SU-DHL-6 (cell line): ENCODE measurements at regions not wholly inside any gene's neighbourhood (a gene's known extent, or its start where the extent isn't known, plus 50 kb on each side); places are given as distances from the start of the nearest gene placed in this dataset.
A peak's percentile ranks its signal among the peaks of the same experiment; 100 is the strongest.

Source experiments
- H2AFZ ChIP-seq: fragments of 200-600 bp; sonication (generic); 2 replicates; pipeline ENCODE4 v1.6.1; 2014; ENCODE audit warnings: low read depth, mild to moderate bottlenecking, moderate library complexity, mixed read lengths, antibody characterized with exemption, low read length; ENCODE audit not compliant: severe bottlenecking
- H3F3A ChIP-seq: fragments of 200-600 bp; shearing (Covaris generic); 2 replicates; pipeline ENCODE4 v1.6.0; 2016; ENCODE audit warnings: antibody characterized with exemption, mild to moderate bottlenecking; ENCODE audit not compliant: insufficient read depth
- H3K27ac ChIP-seq: fragments of 200-600 bp; sonication (generic); 2 replicates; pipeline ENCODE4 v1.5.1; 2016; ENCODE audit warnings: low read depth, mild to moderate bottlenecking, low read length, moderate library complexity, mixed read lengths
- H3K27me3 ChIP-seq: fragments of 200-600 bp; sonication (generic), shearing (Covaris generic); 2 replicates; pipeline ENCODE4 v1.6.0; 2014; ENCODE audit warnings: mild to moderate bottlenecking, low read length
- H3K36me3 ChIP-seq: fragments of 200-600 bp; sonication (generic); 2 replicates; pipeline ENCODE4 v1.6.1; 2014; ENCODE audit warnings: mild to moderate bottlenecking, low read length, mixed read lengths
- H3K4me2 ChIP-seq: fragments of 300-600, 200-600 bp; shearing (Covaris generic), sonication (generic); 2 replicates; pipeline ENCODE4 v1.6.0; 2014; ENCODE audit warnings: low read length, low read depth, mild to moderate bottlenecking; ENCODE audit not compliant: poor library complexity, severe bottlenecking
- H3K4me3 ChIP-seq: fragments of 200-600 bp; sonication (generic); 2 replicates; pipeline ENCODE4 v1.5.1; 2014; ENCODE audit warnings: antibody characterized with exemption, low read length, mild to moderate bottlenecking, mixed read lengths; ENCODE audit not compliant: insufficient read depth, poor library complexity, severe bottlenecking
- H3K79me2 ChIP-seq: fragments of 200-600 bp; sonication (generic); 2 replicates; pipeline ENCODE4 v1.6.1; 2014; ENCODE audit warnings: mild to moderate bottlenecking, low read length, moderate library complexity; ENCODE audit not compliant: insufficient read depth
- H3K9ac ChIP-seq: fragments of 200-600 bp; sonication (generic); 2 replicates; pipeline ENCODE4 v1.7.0; 2014; ENCODE audit warnings: mild to moderate bottlenecking, low read length
- H3K9me2 ChIP-seq: fragments of 200-600 bp; sonication (generic); replicated peaks from 2 replicates; pipeline ENCODE4 v1.6.1; 2014; ENCODE audit warnings: low read length; ENCODE audit not compliant: insufficient read depth
- H3K9me3 ChIP-seq: fragments of 200-600 bp; sonication (generic); 2 replicates; pipeline ENCODE4 v1.6.1; 2014; ENCODE audit warnings: low read length, mixed read lengths; ENCODE audit not compliant: insufficient read depth
- H4K20me1 ChIP-seq: fragments of 200-600 bp; sonication (generic); 2 replicates; pipeline ENCODE4 v1.6.1; 2014; ENCODE audit warnings: low read depth, mild to moderate bottlenecking, antibody characterized with exemption, low read length, moderate library complexity, mixed read lengths
- EZH2phosphoT487 ChIP-seq: fragments of 200-600 bp; sonication (generic), shearing (Covaris generic); conservative IDR thresholded peaks from 2 replicates; pipeline ENCODE4 v1.6.1; 2018; ENCODE audit warnings: mild to moderate bottlenecking, antibody characterized with exemption, low read length, moderate library complexity, mixed read lengths
- TF ChIP-seq, protein P1 (sequence below): fragments of 200-600 bp; sonication (generic); IDR thresholded peaks from one replicate; pipeline ENCODE4 v1.5.1; 2017; ENCODE audit warnings: antibody characterized with exemption, mild to moderate bottlenecking, low read length, moderate library complexity; ENCODE audit not compliant: insufficient read depth, poor library complexity, severe bottlenecking

DNA sequence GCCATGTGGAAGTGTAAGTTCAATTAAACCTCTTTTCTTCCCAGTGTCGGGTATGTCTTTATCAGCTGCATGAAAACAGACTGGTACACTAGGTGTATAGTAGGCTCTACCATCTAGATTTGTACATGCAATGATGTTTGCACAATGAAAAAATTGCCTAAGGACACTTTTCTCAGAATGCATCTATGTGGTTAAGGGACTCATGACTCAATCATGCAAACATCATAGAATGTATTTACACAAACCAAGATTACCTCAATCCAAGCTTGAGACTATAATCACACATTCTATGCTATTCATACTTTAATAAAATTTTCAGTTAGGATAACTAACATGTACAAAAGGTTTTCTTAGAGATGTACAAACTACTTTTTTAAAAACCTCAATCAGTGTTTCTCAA is 1164.5 kb downstream of the CDH12 start:
- H3F3A ChIP-seq, result no peaks in the 10 kb centered on the region
- H3K9me2 ChIP-seq, result no peaks in the 10 kb centered on the region
- H4K20me1 ChIP-seq, result no peaks in the 10 kb centered on the region
- H3K4me3 ChIP-seq, result no peak overlapping the region
- no peaks in the 10 kb centered on the region; the same call in 1 of the 2 replicates for H3K36me3 ChIP-seq
- H3K79me2 ChIP-seq, result no peaks in the 10 kb centered on the region
- TF ChIP-seq EZH2phosphoT487, result no peak
- TF ChIP-seq, protein P1, sequence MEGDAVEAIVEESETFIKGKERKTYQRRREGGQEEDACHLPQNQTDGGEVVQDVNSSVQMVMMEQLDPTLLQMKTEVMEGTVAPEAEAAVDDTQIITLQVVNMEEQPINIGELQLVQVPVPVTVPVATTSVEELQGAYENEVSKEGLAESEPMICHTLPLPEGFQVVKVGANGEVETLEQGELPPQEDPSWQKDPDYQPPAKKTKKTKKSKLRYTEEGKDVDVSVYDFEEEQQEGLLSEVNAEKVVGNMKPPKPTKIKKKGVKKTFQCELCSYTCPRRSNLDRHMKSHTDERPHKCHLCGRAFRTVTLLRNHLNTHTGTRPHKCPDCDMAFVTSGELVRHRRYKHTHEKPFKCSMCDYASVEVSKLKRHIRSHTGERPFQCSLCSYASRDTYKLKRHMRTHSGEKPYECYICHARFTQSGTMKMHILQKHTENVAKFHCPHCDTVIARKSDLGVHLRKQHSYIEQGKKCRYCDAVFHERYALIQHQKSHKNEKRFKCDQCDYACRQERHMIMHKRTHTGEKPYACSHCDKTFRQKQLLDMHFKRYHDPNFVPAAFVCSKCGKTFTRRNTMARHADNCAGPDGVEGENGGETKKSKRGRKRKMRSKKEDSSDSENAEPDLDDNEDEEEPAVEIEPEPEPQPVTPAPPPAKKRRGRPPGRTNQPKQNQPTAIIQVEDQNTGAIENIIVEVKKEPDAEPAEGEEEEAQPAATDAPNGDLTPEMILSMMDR, result no peak
- no peaks in the 10 kb centered on the region for H3K9me3 ChIP-seq
- H3K27me3 ChIP-seq, result no peaks in the 10 kb centered on the region
- no peak overlapping the region for H3K9ac ChIP-seq
- H2AFZ ChIP-seq, result peak overlapping the region; percentile 56
- no peak overlapping the region for H3K27ac ChIP-seq
- no peak overlapping the region for H3K4me2 ChIP-seq

DNA sequence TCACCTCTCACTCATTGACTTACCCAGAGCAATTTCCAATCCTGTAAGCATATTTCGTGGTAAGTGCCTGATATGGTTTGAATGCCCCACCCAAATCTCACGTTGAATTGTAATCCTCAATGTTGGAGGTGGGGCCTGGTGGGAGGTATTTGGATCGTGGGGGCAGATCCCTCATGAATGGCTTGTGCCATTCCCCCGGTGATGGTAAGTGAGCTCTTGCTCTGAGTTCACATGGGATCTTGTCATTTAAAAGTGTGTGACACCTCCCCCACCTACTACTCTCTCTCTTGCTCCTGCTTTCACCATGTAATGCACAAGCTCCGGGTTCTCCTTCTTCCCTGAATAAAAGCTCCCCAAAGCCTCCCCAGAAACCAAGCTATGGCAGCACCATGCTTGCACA is 1165.5 kb downstream of the CDH12 start:
- Histone ChIP-seq H3F3A (no peaks in the 10 kb centered on the region), H3K27ac (no peak overlapping the region)
- no peak for TF ChIP-seq EZH2phosphoT487
- TF ChIP-seq, protein P1, result no peak

DNA sequence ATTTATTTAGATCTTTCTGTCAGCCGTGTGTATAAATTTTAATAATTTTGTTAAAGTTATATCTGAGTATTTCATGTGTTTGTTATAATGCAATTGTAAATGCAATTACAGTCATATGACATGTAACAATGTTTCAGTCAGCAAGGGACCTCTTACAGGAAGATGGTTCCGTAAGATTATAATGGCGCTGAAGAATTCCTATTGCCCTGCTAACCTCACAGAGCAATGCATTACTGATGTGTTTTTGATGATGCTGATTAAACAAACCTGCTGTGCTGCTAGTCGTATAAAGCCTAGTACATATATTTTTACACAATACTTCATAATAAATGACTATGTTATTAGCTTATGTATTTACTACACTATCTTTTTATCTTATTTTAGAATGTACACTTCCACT is 1166.4 kb downstream of the CDH12 start:
- H3K79me2 ChIP-seq, result no peaks in the 10 kb centered on the region
- no peak for TF ChIP-seq EZH2phosphoT487
- no peaks in the 10 kb centered on the region for H3F3A ChIP-seq
- no peak overlapping the region for H3K4me2 ChIP-seq
- H3K9ac ChIP-seq, result no peak overlapping the region
- H3K27ac ChIP-seq, result no peak overlapping the region
- H2AFZ ChIP-seq, result no peak overlapping the region
- no peaks in the 10 kb centered on the region for H4K20me1 ChIP-seq
- no peak overlapping the region for H3K4me3 ChIP-seq
- no peaks in the 10 kb centered on the region for H3K9me3 ChIP-seq
- no peaks in the 10 kb centered on the region; the same call in 1 of the 2 replicates for H3K36me3 ChIP-seq
- no peaks in the 10 kb centered on the region; the same call in 1 of the 2 replicates for H3K9me2 ChIP-seq
- no peaks in the 10 kb centered on the region for H3K27me3 ChIP-seq

More for the DNA sequence above, 1165.5 kb downstream of the CDH12 start:
- H3K9ac ChIP-seq, result no peak overlapping the region
- no peaks in the 10 kb centered on the region; the same call in 1 of the 2 replicates for H3K9me2 ChIP-seq
- no peaks in the 10 kb centered on the region for H3K9me3 ChIP-seq
- peak overlapping the region; percentile 59 for H2AFZ ChIP-seq
- H3K79me2 ChIP-seq, result no peaks in the 10 kb centered on the region
- H3K4me3 ChIP-seq, result no peak overlapping the region
- no peaks in the 10 kb centered on the region for H3K27me3 ChIP-seq
- no peaks in the 10 kb centered on the region for H4K20me1 ChIP-seq
- H3K4me2 ChIP-seq, result no peak overlapping the region
- no peaks in the 10 kb centered on the region; the same call in 1 of the 2 replicates for H3K36me3 ChIP-seq

DNA sequence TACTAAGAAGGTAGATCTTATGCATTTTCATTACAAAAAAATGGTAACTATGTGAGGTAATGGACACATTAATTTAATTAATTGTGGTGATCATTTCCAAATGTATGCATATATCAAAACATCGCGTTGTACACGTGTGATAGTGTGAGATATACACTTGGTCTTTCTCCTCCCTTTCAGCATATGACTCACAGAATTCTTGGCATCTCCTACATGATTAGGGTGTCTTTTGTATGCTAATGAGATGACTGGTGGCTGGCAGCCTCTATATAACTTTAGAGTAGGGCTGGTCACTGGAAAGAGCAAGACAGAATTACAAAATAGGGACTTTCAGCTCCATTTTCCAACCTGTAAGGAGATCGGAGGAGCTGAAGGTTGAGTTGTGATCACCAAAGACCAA is 1167.6 kb downstream of the CDH12 start:
- no peaks in the 10 kb centered on the region; the same call in 1 of the 2 replicates for H3K36me3 ChIP-seq
- TF ChIP-seq, protein P1, result no peak
- TF ChIP-seq EZH2phosphoT487, result no peak
- H3K4me3 ChIP-seq, result no peak overlapping the region
- H3K9ac ChIP-seq, result no peak overlapping the region
- H3K9me2 ChIP-seq, result no peaks in the 10 kb centered on the region; the same call in 1 of the 2 replicates
- no peak overlapping the region for H3K4me2 ChIP-seq
- no peaks in the 10 kb centered on the region for H3K79me2 ChIP-seq
- no peak overlapping the region for H2AFZ ChIP-seq
- no peaks in the 10 kb centered on the region for H3F3A ChIP-seq
- no peaks in the 10 kb centered on the region for H4K20me1 ChIP-seq
- no peaks in the 10 kb centered on the region for H3K27me3 ChIP-seq
- H3K27ac ChIP-seq, result no peak overlapping the region
- H3K9me3 ChIP-seq, result no peaks in the 10 kb centered on the region
